Smooth muscle cell (in vitro differentiated cells): ENCODE measurements at regions not wholly inside any gene's neighbourhood (a gene's known extent, or its start where the extent isn't known, plus 50 kb on each side); places are given as distances from the start of the nearest gene placed in this dataset.
"Not testable (repeated sequence)": the region's sequence is repeated elsewhere in the genome, so short reads cannot be mapped to it uniquely, and the experiment has no call there.

Experiments
- DNase-seq: peaks from one replicate; lab custom pipeline; 2025; ENCODE audit not compliant: unreplicated experiment; lab: John Stamatoyannopoulos, UW
- H2AFZ ChIP-seq: fragments of 200-600 bp; sonication (generic); 2 replicates; pipeline ENCODE4 v1.6.0; 2016; ENCODE audit warnings: antibody characterized with exemption, low read depth, mild to moderate bottlenecking
- H3F3A ChIP-seq: fragments of 200-600 bp; sonication (generic); 2 replicates; pipeline ENCODE4 v1.6.0; 2017; ENCODE audit warnings: antibody characterized with exemption, low read depth
- H3K27ac ChIP-seq: fragments of 200-600 bp; sonication (generic); 2 replicates; pipeline ENCODE4 v1.5.1; 2016; ENCODE audit warnings: low read depth, mild to moderate bottlenecking
- H3K27me3 ChIP-seq: fragments of 200-600 bp; sonication (generic); 2 replicates; pipeline ENCODE4 v1.6.1; 2016; ENCODE audit warnings: low read depth, mild to moderate bottlenecking
- H3K36me3 ChIP-seq: fragments of 200-600 bp; sonication (generic); 2 replicates; pipeline ENCODE4 v1.5.1; 2016; ENCODE audit warnings: low read depth
- H3K4me1 ChIP-seq: fragments of 200-600 bp; sonication (generic); 2 replicates; pipeline ENCODE4 v1.5.1; 2016; ENCODE audit warnings: low read depth
- H3K4me2 ChIP-seq: fragments of 200-600 bp; sonication (generic); 2 replicates; pipeline ENCODE4 v1.6.0; 2016; ENCODE audit warnings: mild to moderate bottlenecking
- H3K4me3 ChIP-seq: fragments of 200-600 bp; sonication (generic); 2 replicates; pipeline ENCODE4 v1.5.1; 2016; ENCODE audit warnings: mild to moderate bottlenecking
- H3K79me2 ChIP-seq: fragments of 200-600 bp; sonication (generic); 2 replicates; pipeline ENCODE4 v1.6.0; 2016; ENCODE audit warnings: low read depth, mild to moderate bottlenecking
- H3K9ac ChIP-seq: fragments of 200-600 bp; sonication (generic); 2 replicates; pipeline ENCODE4 v1.6.0; 2016; ENCODE audit warnings: low read depth
- H3K9me3 ChIP-seq: fragments of 200-600 bp; sonication (generic); replicated peaks from 2 replicates; pipeline ENCODE4 v1.5.1; 2016; ENCODE audit warnings: low read depth
- H4K20me1 ChIP-seq: fragments of 200-600 bp; sonication (generic); 2 replicates; pipeline ENCODE4 v1.6.0; 2016; ENCODE audit warnings: low read depth
- CTCF ChIP-seq: fragments of 200-600 bp; sonication (generic); IDR thresholded peaks from 2 replicates; pipeline ENCODE4 v1.5.1; 2017; ENCODE audit warnings: borderline replicate concordance, mild to moderate bottlenecking, antibody characterized with exemption; ENCODE audit not compliant: insufficient read depth, poor library complexity, severe bottlenecking
- WGBS: methylation state at CpG from one replicate; pipeline ENCODE4 v1.1.7; 2016; ENCODE audit warnings: low lambda C conversion rate; 5-methylcytosine and 5-hydroxymethylcytosine counted together

- 46% methylated on average over 3 of the region's 3 CpGs for WGBS
- H3K4me3 ChIP-seq, DNase-seq, H3K4me2 ChIP-seq, H3K79me2 ChIP-seq, H4K20me1 ChIP-seq, H3K9ac ChIP-seq, H3K4me1 ChIP-seq, H3F3A ChIP-seq, H3K9me3 ChIP-seq, H2AFZ ChIP-seq, H3K36me3 ChIP-seq, H3K27me3 ChIP-seq, H3K27ac ChIP-seq: not testable (repeated sequence)
These were observed 99.2 kb downstream of the ZNF100 start for GRCh38 chr19:21668072-21668773.

DNA sequence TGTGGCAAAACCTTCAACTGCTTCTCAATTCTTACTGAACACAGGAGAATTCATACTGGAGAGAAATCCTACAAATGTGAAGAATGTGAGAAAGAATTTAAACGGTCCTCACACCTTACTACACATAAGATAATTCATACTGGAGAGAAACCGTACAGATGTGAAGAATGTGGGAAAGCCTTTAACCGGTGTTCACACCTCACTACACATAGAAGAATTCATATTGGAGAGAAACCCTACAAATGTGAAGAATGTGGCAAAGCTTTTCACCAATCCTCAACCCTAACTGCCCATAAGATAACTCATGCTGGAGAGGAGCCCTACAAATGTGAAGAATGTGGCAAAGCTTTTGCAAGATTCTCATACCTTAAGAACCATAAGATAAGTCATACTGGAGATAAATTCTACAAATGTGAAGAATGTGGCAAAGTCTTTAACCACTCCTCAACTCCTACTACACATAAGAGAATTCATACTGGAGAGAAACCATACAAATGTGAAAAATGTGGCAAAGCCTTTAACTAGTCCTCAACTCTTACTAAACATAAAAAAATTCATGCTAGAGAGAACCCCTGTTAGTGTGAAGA is 111.7 kb downstream of the ZNF100 start:
- Histone ChIP-seq H3K79me2 (no peaks in the 10 kb centered on the region), H3F3A (no peaks in the 10 kb centered on the region), H3K4me2 (no peak overlapping the region), H3K9me3 (no peaks in the 10 kb centered on the region), H3K4me3 (no peak overlapping the region), H3K4me1 (no peaks in the 10 kb centered on the region), H3K27me3 (no peaks in the 10 kb centered on the region), H2AFZ (no peak overlapping the region), H3K27ac (no peak overlapping the region), H3K36me3 (no peaks in the 10 kb centered on the region), H3K9ac (no peak overlapping the region), H4K20me1 (no peaks in the 10 kb centered on the region)
- TF ChIP-seq CTCF, result no peak
- 71% methylated on average over 3 of the region's 3 CpGs for WGBS
- no peak for DNase-seq

DNA sequence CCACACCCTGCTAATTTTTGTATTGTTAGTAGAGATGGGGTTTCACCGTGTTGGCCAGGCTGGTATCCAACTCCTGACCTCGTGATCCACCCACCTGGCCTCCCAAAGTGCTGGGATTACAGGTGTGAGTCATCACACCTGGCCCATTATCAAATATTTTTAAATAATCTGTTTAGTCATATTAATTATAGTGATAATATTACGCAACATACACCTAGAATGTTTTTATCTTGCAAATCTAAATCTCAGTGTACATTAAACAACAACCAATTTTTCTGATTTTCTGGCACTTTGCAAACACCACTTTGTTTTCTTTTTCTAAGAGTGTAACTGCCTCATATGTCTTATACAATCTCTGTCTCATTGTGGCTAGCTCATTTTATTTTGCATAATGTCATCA is 115.9 kb downstream of the ZNF100 start:
- not testable (repeated sequence) for H3K9ac ChIP-seq, H2AFZ ChIP-seq, H3K4me1 ChIP-seq, H3K36me3 ChIP-seq, H3K27ac ChIP-seq, H3F3A ChIP-seq, H3K4me2 ChIP-seq, H3K9me3 ChIP-seq, H4K20me1 ChIP-seq, H3K27me3 ChIP-seq, DNase-seq, H3K4me3 ChIP-seq, H3K79me2 ChIP-seq
- 55% methylated on average over 3 of the region's 3 CpGs for WGBS

DNA sequence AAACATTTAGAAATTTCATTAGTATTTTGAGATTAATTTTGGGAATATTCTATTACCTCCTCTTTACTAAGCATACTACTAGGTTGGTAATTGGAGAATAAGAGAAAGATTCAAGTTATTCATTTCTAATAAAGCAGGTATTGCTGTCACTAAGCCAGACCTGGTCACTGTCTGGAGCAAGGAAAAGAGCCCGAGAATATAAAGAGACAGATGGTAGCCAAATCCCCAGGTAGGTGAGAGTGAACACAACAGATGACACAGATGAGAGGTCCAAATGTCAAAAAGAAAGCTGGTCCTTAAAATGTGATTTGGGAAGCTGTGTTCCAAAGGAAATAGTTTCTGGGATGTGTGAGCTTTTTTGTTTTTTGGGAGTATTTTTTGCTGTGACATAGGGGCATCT is 128.6 kb downstream of the ZNF100 start:
- no peaks in the 10 kb centered on the region for H3K9me3 ChIP-seq
- H3K36me3 ChIP-seq, result no peaks in the 10 kb centered on the region
- no peaks in the 10 kb centered on the region for H4K20me1 ChIP-seq
- no peak for DNase-seq
- H3K27me3 ChIP-seq, result no peaks in the 10 kb centered on the region
- H3K4me3 ChIP-seq, result no peak overlapping the region
- no peaks in the 10 kb centered on the region for H3K79me2 ChIP-seq
- WGBS, result 70% methylated on average over 1 of the region's 1 CpG
- H3F3A ChIP-seq, result no peaks in the 10 kb centered on the region
- no peak overlapping the region for H3K9ac ChIP-seq
- H3K27ac ChIP-seq, result no peak overlapping the region
- H3K4me1 ChIP-seq, result no peaks in the 10 kb centered on the region
- no peak for TF ChIP-seq CTCF
- no peak overlapping the region for H2AFZ ChIP-seq
- H3K4me2 ChIP-seq, result no peak overlapping the region
